ENCODE measurements at regions not wholly inside any gene's neighbourhood (a gene's known extent, or its start where the extent isn't known, plus 50 kb on each side); places are given as distances from the start of the nearest gene placed in this dataset.
"Not testable (repeated sequence)": the region's sequence is repeated elsewhere in the genome, so short reads cannot be mapped to it uniquely, and the experiment has no call there.

DNA sequence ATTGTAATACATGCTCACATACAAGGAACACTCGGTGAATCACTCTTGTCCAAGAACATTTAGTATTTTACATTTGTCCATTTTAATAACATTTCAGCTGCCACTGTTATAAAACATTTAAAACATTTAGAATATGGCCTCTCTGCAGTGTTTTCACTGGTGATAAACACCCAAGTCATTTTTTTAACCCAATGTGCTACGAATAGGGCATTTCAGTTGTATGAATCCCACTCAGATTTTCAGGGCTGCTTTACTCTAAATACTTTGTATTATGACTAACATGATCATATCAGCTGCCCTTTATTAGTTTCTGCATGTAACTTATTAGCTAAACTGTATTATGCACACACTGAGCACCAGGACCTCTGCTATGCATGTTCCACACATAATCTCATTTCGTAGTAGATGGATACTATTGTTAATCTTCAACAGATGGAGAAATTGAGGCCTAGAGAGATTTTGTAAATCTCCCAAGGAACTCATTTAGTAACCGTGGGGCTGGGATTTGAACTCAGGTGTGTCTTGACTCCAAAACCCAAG, 148.6 kb upstream of the CDIN1 start:
- no peak for DNase-seq

DNA sequence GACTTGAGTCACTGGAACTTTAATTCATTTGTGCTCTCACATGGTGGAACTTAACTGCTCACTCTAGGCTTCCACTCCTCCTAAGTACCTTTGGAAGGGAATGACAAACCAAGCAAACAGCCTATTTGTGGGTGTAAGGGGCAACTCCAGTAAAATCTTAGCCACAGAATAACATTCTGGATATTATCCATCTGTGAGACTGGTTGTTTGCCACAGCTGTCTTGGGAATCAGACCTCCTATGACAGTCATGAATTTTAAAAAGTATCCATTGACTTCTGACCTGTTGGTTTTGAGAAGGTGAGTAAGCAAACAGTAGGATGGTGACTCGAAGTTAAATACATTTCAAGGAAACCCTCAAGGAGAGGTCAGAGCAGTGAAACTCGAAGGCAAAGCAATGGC, 147.3 kb upstream of the CDIN1 start:
- no peak for DNase-seq

DNA sequence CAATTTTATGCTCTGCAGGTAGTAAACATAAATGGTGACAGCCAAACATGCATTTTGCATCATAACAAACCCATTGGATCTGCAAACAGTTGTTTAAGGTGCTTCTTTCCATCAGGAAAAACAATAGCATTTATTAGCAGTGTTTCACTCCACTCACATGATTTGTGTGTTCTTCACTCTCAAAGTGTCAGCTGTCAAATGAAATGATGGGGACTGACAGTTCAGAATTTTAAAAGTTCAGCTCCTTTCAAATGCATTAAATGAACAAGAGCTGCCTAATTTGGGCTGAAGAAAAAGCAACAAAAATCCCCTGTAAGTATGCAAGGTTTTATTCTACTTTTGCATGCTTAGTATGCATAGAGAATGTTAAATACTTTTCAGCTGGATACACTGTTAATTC, 145.2 kb upstream of the CDIN1 start:
- no peak for DNase-seq

DNA sequence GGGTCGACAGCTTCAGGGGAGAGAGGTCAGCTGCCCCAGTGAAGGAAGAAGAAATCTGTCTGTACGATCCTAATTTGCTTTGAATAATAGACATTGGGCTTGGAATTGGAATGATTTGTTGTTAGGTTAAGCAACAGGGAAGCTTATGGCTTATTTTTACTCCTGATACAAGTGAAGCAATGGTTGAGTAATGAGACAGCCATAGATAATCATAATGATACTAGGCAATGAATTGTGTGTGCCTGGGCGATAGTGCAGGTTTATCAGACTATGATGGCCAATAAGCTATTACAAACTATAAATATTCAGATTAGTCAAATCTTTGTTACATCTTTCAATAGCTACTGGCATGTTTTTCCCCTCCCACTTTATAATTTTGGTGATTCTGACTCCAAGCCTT, 140.9 kb upstream of the CDIN1 start:
- DNase-seq: no peak

DNA sequence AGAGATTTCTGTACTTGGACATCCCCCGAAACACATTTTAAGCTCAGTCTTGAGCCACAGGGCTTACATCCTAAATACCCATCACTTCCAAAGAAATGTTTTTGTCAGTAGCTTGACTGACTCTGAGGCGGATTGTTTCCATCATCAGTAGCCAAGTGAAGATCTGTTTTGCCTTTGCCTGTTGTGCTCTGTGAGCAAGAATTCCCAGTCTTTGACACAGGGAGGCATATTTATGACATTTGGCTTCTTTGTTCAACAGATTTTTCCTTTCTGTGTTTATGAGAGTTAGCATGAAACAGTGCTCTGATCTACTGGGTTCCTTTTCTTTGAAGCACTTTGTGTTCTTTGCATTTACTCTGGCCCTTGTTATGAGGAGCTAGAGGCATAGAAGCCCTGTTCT, 132.1 kb upstream of the CDIN1 start:
- DNase-seq: no peak

DNA sequence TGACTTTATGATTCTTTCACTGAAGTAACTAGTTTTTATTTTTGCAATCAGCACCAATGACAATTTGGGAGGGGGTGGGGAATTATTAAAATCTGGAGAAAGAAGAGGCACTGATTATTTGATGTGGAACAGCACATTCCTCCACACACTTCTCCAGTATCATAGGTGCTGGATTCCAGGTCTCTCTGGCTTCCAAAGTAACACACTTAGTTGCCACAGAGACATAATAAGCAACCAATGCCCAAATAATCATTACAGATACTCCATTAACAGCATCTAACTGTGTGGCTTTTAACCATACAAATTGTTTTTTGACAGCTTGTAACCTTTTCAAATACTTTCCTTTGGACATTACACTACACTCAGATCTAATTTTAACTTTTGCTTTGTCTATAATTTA, 131.0 kb upstream of the CDIN1 start:
- no peak for DNase-seq

DNA sequence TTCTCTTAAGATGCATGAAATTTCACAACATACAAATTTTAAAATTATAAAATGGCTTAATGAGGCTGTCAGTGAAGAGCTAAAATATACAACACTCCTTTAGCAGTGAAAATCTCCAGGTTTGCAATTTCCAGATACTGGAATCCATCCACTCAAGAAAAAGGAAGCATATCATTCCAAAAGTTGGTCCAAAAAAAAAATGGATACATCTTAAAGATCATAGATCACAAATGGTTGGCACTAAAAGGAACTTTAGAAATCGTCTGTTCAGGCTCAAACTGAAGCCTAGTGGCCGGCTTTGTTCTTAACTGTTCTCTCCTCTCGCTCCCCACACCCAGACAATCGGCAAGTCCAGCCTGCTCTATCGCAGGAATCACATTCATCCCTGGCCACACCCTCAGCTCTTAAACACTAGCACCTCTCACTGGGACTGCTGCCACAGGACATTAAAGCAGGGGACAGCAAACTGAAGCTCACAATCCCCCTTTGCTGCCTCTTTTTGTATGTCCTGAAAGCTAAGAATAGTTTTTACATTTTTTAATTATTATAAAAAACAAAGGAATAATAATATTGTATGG, 130.3 kb upstream of the CDIN1 start:
- no peak for DNase-seq

DNA sequence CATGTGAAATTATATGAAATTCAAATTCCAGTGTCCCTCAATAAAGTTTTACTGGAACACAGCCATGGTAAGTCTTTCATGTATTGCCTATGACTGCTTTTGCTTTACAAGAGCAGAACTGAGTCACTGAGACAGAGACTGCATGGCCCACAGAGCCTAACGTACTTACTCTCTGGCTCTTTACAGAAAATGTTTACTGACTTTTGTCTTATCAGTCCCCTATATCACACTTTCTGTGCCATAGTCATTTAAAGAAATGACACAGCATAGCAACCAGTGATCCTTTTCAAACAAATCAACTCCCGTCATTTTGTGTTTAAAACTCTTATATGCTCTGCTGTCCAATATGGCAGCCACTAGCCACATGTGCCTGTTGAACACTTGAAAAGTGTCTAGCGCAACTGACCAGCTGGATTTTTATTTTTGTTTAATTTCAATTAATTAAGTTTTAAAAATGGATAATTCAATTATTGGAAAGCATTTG, 129.7 kb upstream of the CDIN1 start:
- DNase-seq: no peak

DNA sequence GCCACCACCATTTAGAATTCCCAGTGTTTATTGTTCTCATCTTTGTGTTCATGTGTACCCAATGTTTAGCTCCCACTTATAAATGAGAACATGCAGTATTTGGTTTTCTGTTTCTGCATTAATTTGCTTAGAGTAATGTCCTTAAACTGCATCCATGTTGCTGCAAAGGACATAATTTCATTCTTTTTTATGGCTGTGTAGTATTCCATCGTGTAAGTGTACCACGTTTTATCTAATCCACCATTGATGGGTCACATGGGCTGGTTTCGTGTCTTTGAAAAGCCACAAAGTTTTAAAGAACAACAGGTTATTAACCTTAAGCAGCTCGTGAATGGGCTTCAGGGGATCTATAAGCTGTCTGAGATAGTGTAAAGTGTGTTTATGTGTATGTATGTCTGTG, 125.2 kb upstream of the CDIN1 start:
- DNase-seq: not testable (repeated sequence)

DNA sequence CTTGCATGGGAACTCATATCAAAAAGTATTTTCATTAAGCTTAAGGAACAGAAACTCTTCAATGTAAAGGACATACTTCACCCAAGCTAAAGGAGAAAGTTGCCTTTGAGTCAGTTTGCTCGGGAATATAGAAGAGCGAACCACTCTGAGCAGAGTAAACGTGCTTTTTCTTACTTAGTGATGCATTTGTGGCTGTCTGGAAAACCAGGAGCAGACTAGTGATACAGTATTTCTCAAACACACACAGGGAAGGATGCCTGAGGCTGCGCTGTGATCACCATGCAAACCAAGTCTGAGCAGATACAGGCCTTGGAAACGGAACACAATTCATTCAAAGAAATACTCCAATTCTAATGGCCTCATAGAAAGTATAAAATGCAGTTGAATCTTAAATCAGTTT, 121.0 kb upstream of the CDIN1 start:
- DNase-seq: no peak

DNA sequence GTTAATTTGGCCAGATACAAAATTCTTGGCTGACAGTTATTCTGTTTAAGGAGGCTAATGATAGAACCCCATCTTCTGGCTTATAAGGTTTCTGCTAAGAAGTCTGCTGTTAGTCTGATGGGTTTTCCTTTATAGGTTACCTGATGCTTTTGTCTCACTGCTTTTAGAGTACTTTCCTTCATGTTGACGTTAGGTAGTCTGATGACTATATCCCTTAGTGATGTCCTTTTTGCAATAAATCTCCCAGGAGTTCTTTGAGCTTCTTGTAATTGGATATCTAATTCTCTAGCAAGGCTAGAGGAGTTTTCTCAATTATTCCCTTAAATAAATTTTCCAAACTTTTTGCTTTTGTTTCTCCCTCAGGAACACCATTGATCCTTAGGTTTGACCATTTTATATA, 114.1 kb upstream of the CDIN1 start:
- DNase-seq: no peak

DNA sequence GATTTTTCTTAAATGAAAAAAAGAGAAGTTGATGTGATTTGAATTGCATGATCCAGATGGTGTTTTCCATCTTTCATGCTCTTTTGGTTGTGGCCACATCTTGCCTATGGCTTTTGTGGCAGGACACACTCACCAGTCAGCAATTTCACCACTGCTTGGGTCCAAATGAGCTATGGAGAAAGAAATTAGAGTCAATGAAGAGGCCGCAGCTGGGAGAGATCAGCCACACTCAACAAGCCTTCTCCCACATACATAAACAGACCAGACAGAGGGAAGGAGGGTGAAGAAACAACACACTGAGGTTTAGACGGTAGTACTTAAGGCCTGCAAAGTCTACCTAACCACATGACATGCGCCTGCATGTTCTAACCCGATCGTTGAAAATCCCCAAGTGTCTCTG, 110.7 kb upstream of the CDIN1 start:
- DNase-seq: no peak

DNA sequence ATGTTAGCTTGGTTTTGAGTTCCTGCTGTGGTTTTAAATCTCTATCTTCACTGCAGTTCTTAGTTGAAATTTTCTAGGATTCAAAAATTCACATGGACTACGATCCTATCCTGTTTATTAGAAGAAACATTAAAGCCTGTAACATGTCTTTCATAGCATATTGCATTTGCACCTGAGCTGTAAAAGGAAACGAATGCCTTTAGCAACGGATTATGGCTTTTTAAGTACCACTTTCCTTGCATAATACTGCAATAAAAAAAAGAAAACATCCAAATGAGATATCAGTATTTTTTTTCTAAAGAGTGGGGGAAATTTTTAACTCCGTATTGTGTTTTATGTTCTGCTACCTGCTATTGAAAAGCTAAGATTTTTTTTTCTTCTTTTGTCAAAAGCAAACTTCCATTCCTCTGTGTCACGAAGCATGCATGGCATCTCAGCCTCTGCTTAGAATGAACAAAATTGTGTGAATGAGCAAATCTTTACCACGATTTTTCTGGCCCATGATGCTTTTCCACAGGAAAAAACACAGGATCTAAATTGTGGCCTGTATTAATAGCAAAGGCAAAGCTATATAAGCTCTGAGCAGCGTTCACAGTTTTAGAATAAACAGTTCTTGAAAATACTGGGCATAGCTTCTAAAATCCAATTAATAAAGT, 110.0 kb upstream of the CDIN1 start:
- no peak for DNase-seq

DNA sequence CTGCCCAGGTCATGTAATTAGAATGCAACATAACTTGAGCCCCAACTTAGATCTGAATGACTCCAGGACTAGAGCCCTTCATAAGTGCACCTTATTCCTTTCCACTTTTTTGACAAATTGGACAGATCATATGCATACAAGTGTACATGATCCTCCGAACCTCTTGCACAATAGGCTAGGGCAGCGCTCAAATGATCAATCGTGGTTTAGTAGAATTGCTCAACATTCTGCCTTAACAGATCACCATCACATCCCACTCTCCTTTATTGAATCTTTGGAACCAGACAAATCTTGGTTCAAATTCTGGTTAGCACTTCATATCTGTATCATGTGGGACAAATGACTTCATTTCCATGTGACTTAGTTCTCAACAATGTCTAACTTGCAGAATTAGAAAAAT, 106.8 kb upstream of the CDIN1 start:
- no peak for DNase-seq

DNA sequence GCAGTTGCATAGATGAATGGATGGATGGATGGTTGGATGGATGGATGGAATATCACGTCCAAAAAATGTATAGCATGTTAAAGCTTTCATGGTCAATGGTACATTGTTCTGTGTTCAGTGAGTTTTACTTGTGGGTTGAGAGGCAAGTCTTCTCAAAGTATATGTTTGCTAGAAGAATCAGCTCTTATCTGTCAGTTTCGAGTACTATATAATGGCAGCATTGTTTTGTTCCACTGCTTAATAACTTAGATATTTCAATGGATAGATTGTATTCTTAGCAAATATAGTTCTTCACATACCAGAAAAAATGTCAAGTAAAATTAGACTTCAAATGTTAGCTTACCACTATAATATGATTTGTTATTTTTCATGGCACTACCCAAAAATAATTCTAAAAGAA, 100.9 kb upstream of the CDIN1 start:
- DNase-seq: no peak

DNA sequence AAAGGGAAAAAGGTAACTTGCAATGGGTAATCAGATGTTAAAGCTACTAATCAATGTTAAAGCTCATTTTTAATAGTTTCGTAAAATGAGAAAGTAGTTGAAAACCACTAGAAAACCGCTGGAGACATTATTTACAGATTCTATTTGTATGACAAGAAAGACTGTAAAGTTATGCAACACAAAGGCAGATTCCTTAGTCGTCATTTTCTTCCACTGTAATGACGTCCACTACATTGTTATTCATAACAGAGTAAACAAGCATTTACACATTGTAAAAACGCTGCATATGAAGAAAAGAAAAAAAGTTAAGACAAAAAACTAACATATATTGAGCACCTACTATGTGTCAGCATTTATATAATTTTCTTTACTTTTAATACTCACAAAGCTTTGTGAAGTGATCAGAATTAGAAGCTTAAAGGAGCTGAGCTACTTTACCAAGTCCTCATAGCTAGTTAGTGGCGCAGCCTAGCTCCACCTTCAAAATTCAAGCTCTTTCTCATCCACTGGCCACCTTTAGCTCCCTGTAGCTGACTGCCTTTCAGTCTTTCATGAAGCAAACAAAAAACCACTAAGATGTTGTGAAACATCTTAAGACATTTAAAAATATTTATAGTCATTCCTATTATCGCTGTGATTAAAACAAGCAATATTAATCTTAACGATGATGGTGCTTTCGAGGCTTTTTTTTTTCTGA, 100.1 kb upstream of the CDIN1 start:
- no peak for DNase-seq

DNA sequence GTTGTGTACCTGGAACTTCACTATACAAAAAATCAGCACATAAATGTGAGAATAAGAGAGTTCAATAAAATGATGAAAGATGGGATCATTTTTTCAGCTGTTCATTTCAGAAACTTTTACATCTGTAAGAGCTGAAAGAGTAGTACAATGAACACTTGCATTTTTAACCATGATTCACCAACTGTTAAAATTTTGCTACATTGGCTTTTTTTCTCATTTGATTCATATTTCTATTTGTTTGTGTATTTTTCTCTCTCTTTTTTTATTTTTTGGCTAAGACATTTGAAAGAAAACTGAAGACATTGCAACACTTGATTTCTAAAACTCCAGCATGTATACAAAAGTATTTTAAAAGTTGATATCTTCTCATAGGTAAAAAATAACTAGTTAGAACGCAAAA, 98.3 kb upstream of the CDIN1 start:
- DNase-seq: no peak

DNA sequence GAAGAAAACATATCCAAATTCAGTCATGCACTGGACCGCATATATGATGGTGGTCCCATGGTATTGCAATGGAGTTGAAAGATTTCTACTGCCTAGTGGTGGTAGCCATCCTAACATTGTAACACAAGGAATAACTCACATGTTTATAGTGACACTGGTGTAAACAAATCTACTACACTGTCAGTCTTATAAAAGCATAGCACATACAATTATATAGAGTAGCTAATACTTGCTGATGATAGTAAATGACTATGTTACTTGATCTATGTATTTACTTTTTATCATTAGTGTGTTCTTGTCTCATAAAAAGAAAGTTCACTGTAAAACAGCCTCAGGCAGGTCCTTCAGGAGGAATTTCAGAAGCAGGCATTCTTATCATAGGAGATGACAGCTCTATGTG, 96.0 kb upstream of the CDIN1 start:
- DNase-seq: no peak

DNA sequence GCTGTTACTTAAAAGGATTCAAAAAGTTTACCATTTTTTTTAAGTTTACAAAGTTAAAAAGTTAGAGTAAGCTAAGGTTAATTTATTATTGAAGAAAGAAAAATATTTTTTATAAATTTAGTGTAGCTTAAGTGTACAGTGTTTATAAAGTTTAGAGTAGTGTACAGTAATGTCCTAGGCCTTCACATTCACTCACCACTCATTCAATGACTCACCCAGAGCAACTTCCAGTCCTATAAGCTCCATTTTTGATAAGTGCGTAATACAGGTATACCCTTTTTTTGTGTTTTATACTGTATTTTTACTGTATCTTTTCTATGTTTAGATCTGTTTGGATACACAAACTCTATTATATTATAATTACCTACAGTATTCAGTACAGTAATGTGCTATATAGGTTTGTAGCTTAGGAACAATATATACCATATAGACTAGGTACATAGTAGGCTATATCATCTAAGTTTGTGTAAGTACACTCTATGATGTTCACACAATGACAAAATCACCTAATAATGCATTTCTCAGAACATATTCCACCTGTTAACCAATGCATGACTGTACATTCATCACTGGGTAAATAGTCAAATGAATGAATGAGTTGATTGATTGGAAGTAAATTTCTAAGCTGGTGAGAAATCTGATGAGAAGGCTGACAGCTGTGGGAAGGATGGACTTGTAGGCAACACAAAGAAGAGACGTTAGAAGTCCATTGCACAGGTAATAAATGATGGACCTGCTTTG, 95.2 kb upstream of the CDIN1 start:
- no peak for DNase-seq

DNA sequence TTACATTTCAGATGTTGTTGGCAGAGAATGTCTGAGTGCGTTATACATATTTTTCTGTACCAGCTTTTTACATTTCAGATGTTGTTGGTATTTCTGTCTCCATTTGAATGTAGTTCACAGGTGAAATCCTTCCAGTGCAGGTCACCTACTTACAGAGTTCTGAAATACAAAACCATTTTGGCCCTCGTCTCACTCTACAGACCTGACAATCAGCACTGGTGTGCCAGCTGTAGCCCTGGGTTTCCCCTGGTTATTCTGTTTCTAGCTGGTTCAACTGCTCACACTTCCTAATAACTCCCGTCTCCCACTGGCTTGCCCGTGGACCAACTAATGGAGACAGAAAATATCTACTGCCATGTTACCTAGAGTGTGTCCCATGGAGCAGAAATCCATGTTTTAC, 87.5 kb upstream of the CDIN1 start:
- DNase-seq: no peak

DNA sequence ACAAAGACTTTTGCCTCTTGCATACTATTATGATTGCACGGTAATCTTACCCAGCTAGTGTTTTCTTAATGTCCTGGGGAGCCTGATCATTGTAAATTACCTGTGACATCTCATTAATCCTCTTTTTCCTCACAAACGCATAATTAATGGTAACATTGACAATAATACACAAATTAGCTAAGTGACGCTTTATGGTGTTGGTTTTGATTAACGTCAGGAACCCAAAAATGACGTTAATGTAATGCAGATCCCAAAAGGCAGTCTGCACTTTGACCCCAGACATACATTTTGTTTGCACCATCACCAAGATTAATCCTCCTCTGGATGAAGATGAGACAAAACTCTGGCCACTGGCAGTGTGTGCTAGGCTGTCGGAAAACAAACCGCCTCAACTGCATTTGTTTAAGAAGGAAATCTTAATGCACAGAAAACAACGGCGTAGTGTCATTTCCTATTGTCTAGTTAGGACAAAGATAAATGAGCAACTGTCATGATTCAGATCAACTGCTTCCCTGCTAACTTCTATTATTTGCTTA, 83.9 kb upstream of the CDIN1 start:
- DNase-seq: no peak

DNA sequence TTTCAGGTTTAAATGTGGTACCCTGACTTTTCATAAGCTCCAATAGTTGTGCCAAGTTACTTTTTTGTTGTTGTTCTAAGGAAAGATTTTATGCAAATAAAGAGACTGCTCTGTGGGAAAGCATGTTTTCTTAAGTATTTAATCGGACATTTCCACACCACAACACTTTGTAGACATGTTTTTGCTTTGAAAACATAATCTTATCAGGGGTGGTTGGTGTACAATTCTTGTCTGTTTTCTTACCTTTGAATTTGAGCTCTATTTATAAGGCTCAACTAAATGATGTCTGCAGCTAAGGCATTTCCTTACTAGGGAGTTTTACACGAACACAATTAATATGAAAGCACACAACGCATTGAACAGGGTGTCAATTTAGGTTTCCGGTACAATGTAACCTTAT, 81.5 kb upstream of the CDIN1 start:
- DNase-seq: no peak

DNA sequence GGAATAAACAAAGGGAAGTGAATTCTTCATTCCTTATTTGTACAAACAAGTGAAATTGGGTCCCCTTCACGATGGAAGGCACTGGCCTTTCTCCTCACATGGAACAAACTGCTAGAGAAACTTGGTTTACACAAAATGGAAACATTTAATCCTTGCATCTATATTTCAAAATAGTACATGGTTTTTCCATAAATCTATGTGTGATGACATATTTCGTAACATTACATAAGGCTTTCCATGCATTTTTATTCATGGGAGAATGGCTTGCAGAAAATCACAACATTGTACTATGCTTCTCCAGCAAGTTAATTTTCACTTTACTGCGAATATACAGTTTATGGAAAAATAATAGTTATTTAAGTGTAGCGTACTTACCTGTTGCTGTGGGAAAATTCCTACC, 81.0 kb upstream of the CDIN1 start:
- DNase-seq: no peak
